Ovary (tissue), 7 donors: ENCODE measurements at regions not wholly inside any gene's neighbourhood (a gene's known extent, or its start where the extent isn't known, plus 50 kb on each side); places are given as distances from the start of the nearest gene placed in this dataset.

Experiments used
- DNase-seq, 5 donors: peaks; one replicate each; pipeline ENCODE4 v3.0.0-alpha.2; 2019 to 2020
- H3K27ac ChIP-seq, 2 donors: fragments of 200-600 bp; one replicate each; pipeline versions ENCODE4 v1.5.1 to v1.8.0; 2019 to 2022
- H3K27me3 ChIP-seq: fragments of 200-600 bp; one replicate; pipeline ENCODE4 v1.8.0; 2022
- H3K36me3 ChIP-seq: fragments of 200-600 bp; sonication (generic); one replicate; pipeline ENCODE4 v1.5.1; 2019
- H3K4me1 ChIP-seq: one replicate; pipeline ENCODE4 v1.8.1; 2013; ENCODE audit warnings: mild to moderate bottlenecking, moderate library complexity; ENCODE audit not compliant: insufficient read depth
- H3K4me3 ChIP-seq: fragments of 200-600 bp; sonication (generic); one replicate; pipeline ENCODE4 v1.5.1; 2017
- H3K9me3 ChIP-seq, 2 donors: fragments of 200-600 bp in 1 of 2; sonication (generic) in 1 of 2; one replicate each; pipeline versions ENCODE4 v1.5.1 to v1.8.1; 2013 to 2019; ENCODE audit warnings: mild to moderate bottlenecking in 1 of 2, moderate library complexity in 1 of 2
- CTCF ChIP-seq, 3 donors: fragments of 450-650 bp in 2 of 3; fragments of 200-600 bp in 1 of 3; IDR thresholded peaks; one replicate each; pipeline versions ENCODE4 v1.5.1 to v1.8.0; 2016 to 2022; ENCODE audit warnings: antibody characterized with exemption in 3 of 3, mild to moderate bottlenecking in 1 of 3
- EP300 ChIP-seq: sonication (generic); formaldehyde crosslinking; IDR thresholded peaks from one replicate; pipeline ENCODE4 v1.6.1; 2017; ENCODE audit warnings: antibody characterized with exemption
- POLR2A ChIP-seq: fragments of 450-650 bp; IDR thresholded peaks from one replicate; pipeline ENCODE4 v1.6.1; 2017; ENCODE audit warnings: antibody characterized with exemption, mild to moderate bottlenecking, moderate library complexity
- WGBS, 3 donors: extraction: QIAGEN DNeasy Blood & Tissue Kit in 1 of 3; methylation state at CpG; one replicate each; pipeline versions ENCODE4 v1.1.5 to v1.1.7; 2013 to 2017; 5-methylcytosine and 5-hydroxymethylcytosine counted together
- intact Hi-C, 4 donors: fragments of 100-400 bp; cut with DNase I; formaldehyde crosslinking; loops; one replicate each; pipeline versions ENCODE4 v1.11.0 to v1.15.1; 2022 to 2023
- donor health status: DM: no; HTN: no; CAD: no; lungs with moderate emphysema.
- donor health status: DM: no; HTN: no; CAD: no.
- donor health status: Bipolar disorder and iron deficiency.
- donor health status: DM: no; HTN: no; CAD: no.
- donor health status: DM: yes; HTN: yes; CAD: no.

- 89 to 93% (median 90%) methylated on average over 10 of the region's 10 CpGs for WGBS, 3 donors
- no peak overlapping the region for H3K27ac ChIP-seq
- TF ChIP-seq EP300 (no peak), CTCF (IDR thresholded peaks at IDR 0.05) (no peak), POLR2A (no peak)
- no peak overlapping the region for H3K4me3 ChIP-seq
- intact Hi-C loops = no loop called here
- no peak for DNase-seq
- H3K27me3 ChIP-seq = no peaks in the 10 kb centered on the region
- H3K4me1 ChIP-seq = no peaks in the 10 kb centered on the region
- no peaks in the 10 kb centered on the region for H3K9me3 ChIP-seq
- no peaks in the 10 kb centered on the region for H3K36me3 ChIP-seq
Observed at GRCh38 chr2:72008608-72009007, 139.1 kb downstream of the CYP26B1 start.

GRCh38 chr2:72007402-72007801 is 140.3 kb downstream of the CYP26B1 start:
- no peak for DNase-seq
- 65 to 68% (median 66%) methylated on average over 9 of the region's 9 CpGs for WGBS, 3 donors

GRCh38 chr2:72006188-72006736 is 141.4 kb downstream of the CYP26B1 start:
- Histone ChIP-seq H3K27ac (no peak overlapping the region), H3K27me3 (no peaks in the 10 kb centered on the region), H3K9me3 (no peaks in the 10 kb centered on the region), H3K4me1 (no peaks in the 10 kb centered on the region), H3K4me3 (no peak overlapping the region), H3K36me3 (no peaks in the 10 kb centered on the region)
- intact Hi-C loops = no loop called here
- TF ChIP-seq CTCF (IDR thresholded peaks at IDR 0.05) = no peak
- TF ChIP-seq POLR2A = no peak
- no peak for TF ChIP-seq EP300
- 77 to 85% (median 81%) methylated on average over 8 of the region's 8 CpGs for WGBS, 3 donors
- DNase-seq = no peak

More at GRCh38 chr2:72007402-72007801, 140.3 kb downstream of the CYP26B1 start:
- intact Hi-C loops = no loop called here
- Histone ChIP-seq H3K27ac (no peak overlapping the region), H3K9me3 (no peaks in the 10 kb centered on the region), H3K27me3 (no peaks in the 10 kb centered on the region), H3K4me1 (no peaks in the 10 kb centered on the region), H3K36me3 (no peaks in the 10 kb centered on the region), H3K4me3 (no peak overlapping the region)
- no peak for TF ChIP-seq CTCF (IDR thresholded peaks at IDR 0.05)

- intact Hi-C loops = no loop called here
- no peak for DNase-seq
- H3K9me3 ChIP-seq = no peaks in the 10 kb centered on the region
- no peak overlapping the region for H3K27ac ChIP-seq
- no peaks in the 10 kb centered on the region for H3K4me1 ChIP-seq
- no peaks in the 10 kb centered on the region for H3K27me3 ChIP-seq
- 92 to 94% (median 93%) methylated on average over 6 of the region's 6 CpGs for WGBS, 3 donors
- H3K36me3 ChIP-seq = no peaks in the 10 kb centered on the region
- H3K4me3 ChIP-seq = no peak overlapping the region
- TF ChIP-seq EP300 = no peak
- no peak for TF ChIP-seq CTCF (IDR thresholded peaks at IDR 0.05)
Observed at GRCh38 chr2:72004976-72005375, 142.7 kb downstream of the CYP26B1 start.
